GM12864 (cell line): ENCODE measurements at regions not wholly inside any gene's neighbourhood (a gene's known extent, or its start where the extent isn't known, plus 50 kb on each side); places are given as distances from the start of the nearest gene placed in this dataset.

Experiments
- DNase-seq: peaks from one replicate; pipeline ENCODE4 v3.0.0-alpha.2; 2011; ENCODE audit warnings: low read depth
- H3K4me3 ChIP-seq: 2 replicates; pipeline ENCODE4 v1.5.1; 2011; ENCODE audit warnings: mild to moderate bottlenecking, low read depth, low read length, control low read depth
- CTCF ChIP-seq: IDR thresholded peaks from 2 replicates; pipeline ENCODE4 v1.5.1; 2011; ENCODE audit warnings: low read depth, mild to moderate bottlenecking, moderate library complexity, low read length, control low read depth, inconsistent platforms; ENCODE audit errors: missing control alignments

DNA sequence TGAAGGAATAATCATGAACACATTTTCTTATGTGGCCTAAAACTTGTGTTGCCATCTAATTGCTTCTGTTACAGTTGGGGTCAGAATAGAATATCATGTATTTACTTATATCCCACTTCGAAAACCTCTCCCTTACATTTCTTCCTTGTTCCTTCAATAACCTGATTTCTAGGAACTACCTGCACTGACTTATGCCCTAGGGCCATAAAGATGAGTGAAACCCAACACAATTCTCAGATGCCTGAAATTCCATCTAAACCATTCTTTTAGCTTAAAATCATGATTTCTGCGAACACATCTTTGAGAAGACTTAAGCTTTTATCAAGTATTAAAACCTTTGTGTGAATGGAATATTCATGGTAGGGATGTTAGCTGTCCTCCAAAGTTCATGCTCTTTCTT, 142.7 kb downstream of the SNAPC1 start:
- TF ChIP-seq CTCF: no peak
- no peak for DNase-seq
- no peak overlapping the region for H3K4me3 ChIP-seq

GRCh38 chr14:61911574-61911973, 149.4 kb downstream of the SNAPC1 start:
- TF ChIP-seq CTCF: no peak
- H3K4me3 ChIP-seq: no peak overlapping the region
- DNase-seq: no peak

DNA sequence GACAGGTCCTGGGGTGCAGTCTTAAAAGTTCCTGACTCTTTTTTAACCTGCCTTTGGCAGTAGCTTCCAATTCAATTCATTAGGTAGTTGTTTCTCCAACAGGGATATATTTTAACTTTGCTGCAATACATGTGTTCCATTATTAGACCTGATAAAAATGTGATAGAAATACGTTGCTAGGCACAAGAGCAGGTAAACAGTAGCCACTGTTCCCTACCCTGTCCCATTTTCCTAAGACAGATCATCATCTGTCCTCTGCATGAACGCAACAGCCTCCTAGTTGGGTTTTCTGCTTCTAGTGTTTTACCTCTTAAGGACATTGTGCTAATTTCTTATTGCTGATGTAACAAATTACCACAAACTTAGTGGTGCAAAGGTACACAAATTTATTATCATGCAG, 156.8 kb downstream of the SNAPC1 start:
- H3K4me3 ChIP-seq: no peak overlapping the region
- no peak for TF ChIP-seq CTCF
- no peak for DNase-seq

DNA sequence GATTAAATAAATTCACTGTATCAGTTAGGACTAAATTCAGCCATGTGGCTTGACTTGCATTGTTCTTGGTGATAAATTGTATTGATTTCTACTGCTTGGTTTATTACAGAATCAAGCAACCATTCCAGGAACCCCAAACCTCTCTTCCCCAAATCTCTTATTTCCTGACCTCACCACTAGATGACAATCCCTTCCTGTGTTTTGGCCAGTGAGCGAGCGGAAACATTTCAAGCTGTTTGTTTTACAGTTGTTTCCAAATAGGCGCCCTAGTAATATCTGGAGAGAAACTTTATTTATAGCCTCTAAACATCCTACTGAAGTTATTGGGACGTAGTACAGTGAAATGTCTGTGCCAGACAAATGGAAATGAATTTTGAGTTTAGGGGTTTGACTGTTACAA, 161.1 kb downstream of the SNAPC1 start:
- H3K4me3 ChIP-seq: no peak overlapping the region
- no peak for DNase-seq
- peak; percentile 29 for TF ChIP-seq CTCF

- TF ChIP-seq CTCF: peak; percentile 45
- no peak overlapping the region for H3K4me3 ChIP-seq
- peak; percentile 7 for DNase-seq
Measured at GRCh38 chr14:61925043-61925442, 162.8 kb downstream of the SNAPC1 start.

DNA sequence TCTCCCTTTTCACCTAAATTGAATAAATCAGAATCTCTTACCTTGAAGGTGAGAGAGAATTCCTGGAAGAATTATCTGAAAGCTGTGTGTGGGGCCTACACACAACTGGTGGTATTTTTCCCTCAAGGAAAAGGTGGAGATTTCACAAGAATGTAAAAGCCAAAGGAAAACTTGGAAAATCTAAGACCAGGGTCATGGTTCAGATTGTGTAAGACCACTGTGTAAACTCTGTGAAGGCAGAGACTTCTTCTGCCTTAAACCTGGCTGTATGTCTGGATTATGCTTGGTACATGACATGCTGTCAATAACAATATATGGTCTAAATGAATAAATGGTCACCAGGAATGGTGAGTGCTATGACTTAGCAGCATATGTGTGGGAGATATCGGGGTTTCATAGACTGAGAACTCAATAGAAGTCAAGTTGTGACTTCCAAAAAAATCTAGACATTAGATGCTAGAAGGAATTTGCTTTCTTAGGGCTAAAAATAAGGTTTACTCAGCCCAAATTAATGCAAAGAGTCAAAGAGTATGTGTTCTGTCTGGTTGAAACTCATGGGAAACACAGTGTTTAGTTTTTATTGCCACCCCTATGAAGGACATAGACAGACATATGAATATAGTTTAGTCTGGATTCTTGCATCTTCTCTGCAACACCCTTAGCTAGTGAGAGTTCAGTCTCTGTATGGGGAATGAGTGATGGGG, 163.7 kb downstream of the SNAPC1 start:
- no peak for TF ChIP-seq CTCF
- no peak for DNase-seq
- no peak overlapping the region for H3K4me3 ChIP-seq

DNA sequence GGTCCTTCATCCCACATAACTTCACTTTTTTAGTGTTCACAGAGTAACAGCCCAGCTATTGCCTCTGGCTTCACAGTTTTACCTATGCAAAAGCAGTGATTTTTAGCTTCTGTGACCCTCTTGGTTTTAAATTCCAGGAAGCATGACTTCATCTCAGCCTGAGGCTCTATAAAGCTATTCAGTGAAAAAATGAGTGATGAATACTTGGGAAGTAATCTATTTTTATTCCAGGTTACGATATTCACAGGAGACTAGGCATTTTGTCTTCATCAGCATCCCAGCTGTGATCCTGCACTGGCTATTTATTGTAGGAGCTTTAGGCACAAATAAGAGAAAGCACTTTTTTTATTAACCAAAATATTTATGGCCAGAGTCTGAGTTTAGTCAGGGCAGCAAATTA, 164.8 kb downstream of the SNAPC1 start:
- DNase-seq: no peak
- no peak overlapping the region for H3K4me3 ChIP-seq
- TF ChIP-seq CTCF: no peak
